ENCODE measurements at regions not wholly inside any gene's neighbourhood (a gene's known extent, or its start where the extent isn't known, plus 50 kb on each side); places are given as distances from the start of the nearest gene placed in this dataset.
A peak's percentile ranks its signal among the peaks of the same experiment; 100 is the strongest.
"Not testable (repeated sequence)": the region's sequence is repeated elsewhere in the genome, so short reads cannot be mapped to it uniquely, and the experiment has no call there.

GRCh38 chr4:128566693-128567092, 242.8 kb upstream of the JADE1 start:
- no peak for DNase-seq (ENCODE audit: low spot score)

GRCh38 chr4:128565565-128566186, 243.8 kb upstream of the JADE1 start:
- DNase-seq (ENCODE audit: low spot score) = peak; percentile 77

GRCh38 chr4:128565054-128565453, 244.4 kb upstream of the JADE1 start:
- no peak for DNase-seq (ENCODE audit: low spot score)

- DNase-seq (ENCODE audit: low spot score) = no peak
These were observed 245.3 kb upstream of the JADE1 start for GRCh38 chr4:128564081-128564630.

GRCh38 chr4:128560754-128561495, 248.6 kb upstream of the JADE1 start:
- DNase-seq (ENCODE audit: low spot score) = no peak

- no peak for DNase-seq (ENCODE audit: low spot score)
These were observed 250.4 kb upstream of the JADE1 start for GRCh38 chr4:128558896-128559679.

- DNase-seq (ENCODE audit: low spot score) = no peak
These were observed 252.7 kb upstream of the JADE1 start for GRCh38 chr4:128556756-128557155.

- no peak for DNase-seq (ENCODE audit: low spot score)
These were observed 255.6 kb upstream of the JADE1 start for GRCh38 chr4:128553686-128554515.

- DNase-seq (ENCODE audit: low spot score) = no peak
These were observed 257.0 kb upstream of the JADE1 start for GRCh38 chr4:128552586-128552907.

GRCh38 chr4:128551280-128551679, 258.2 kb upstream of the JADE1 start:
- no peak for DNase-seq (ENCODE audit: low spot score)

GRCh38 chr4:128550060-128550459, 259.4 kb upstream of the JADE1 start:
- no peak for DNase-seq (ENCODE audit: low spot score)

- no peak for DNase-seq (ENCODE audit: low spot score)
These were observed 259.9 kb upstream of the JADE1 start for GRCh38 chr4:128549636-128550035.

GRCh38 chr4:128548381-128548780, 260.8 kb upstream of the PGRMC2 start:
- no peak for DNase-seq (ENCODE audit: low spot score)

- DNase-seq (ENCODE audit: low spot score) = no peak
These were observed 256.7 kb upstream of the PGRMC2 start for GRCh38 chr4:128544272-128544671.

- DNase-seq (ENCODE audit: low spot score) = no peak
These were observed 256.1 kb upstream of the PGRMC2 start for GRCh38 chr4:128543696-128544095.

GRCh38 chr4:128542047-128542446, 254.4 kb upstream of the PGRMC2 start:
- no peak for DNase-seq (ENCODE audit: low spot score)

GRCh38 chr4:128540122-128540521, 252.5 kb upstream of the PGRMC2 start:
- no peak for DNase-seq (ENCODE audit: low spot score)

GRCh38 chr4:128538111-128538882, 250.7 kb upstream of the PGRMC2 start:
- DNase-seq (ENCODE audit: low spot score) = no peak

- DNase-seq (ENCODE audit: low spot score) = no peak
These were observed 249.1 kb upstream of the PGRMC2 start for GRCh38 chr4:128536746-128537145.

GRCh38 chr4:128535510-128535909, 247.9 kb upstream of the PGRMC2 start:
- not testable (repeated sequence) for DNase-seq (ENCODE audit: low spot score)
